ENCODE measurements at regions not wholly inside any gene's neighbourhood (a gene's known extent, or its start where the extent isn't known, plus 50 kb on each side); places are given as distances from the start of the nearest gene placed in this dataset.

GRCh38 chr9:89986190-89986589, 381.4 kb downstream of the GADD45G start:
- TF ChIP-seq CTCF (IDR thresholded peaks at IDR 0.05) (no peak), POLR2AphosphoS5 (IDR thresholded peaks at IDR 0.05) (no peak), EP300 (IDR thresholded peaks at IDR 0.05) (no peak)

Data from upper lobe of left lung (tissue), 4 donors.